Transverse colon (tissue), 4 donors: ENCODE measurements at regions not wholly inside any gene's neighbourhood (a gene's known extent, or its start where the extent isn't known, plus 50 kb on each side); places are given as distances from the start of the nearest gene placed in this dataset.

ENCODE experiments used
- CTCF ChIP-seq, 5 experiments: fragments of 200-600 bp in 3 of 5; fragments of 450-650 bp in 2 of 5; sonication (generic) in 3 of 5; IDR thresholded peaks; 1 replicate in 2 of 5; 2 replicates in 3 of 5; pipeline ENCODE4 v1.5.1; 2016 to 2017; ENCODE audit warnings: antibody characterized with exemption in 5 of 5, inconsistent platforms in 3 of 5, mild to moderate bottlenecking in 2 of 5, moderate library complexity in 1 of 5
- EP300 ChIP-seq: sonication (generic); formaldehyde crosslinking; IDR thresholded peaks from one replicate; pipeline ENCODE4 v1.6.1; 2017; ENCODE audit warnings: antibody characterized with exemption, low read depth
- POLR2A ChIP-seq: fragments of 450-650 bp; IDR thresholded peaks from one replicate; pipeline ENCODE4 v1.6.1; 2016; ENCODE audit warnings: antibody characterized with exemption, mild to moderate bottlenecking, moderate library complexity
- POLR2AphosphoS5 ChIP-seq, 3 donors: sonication (generic); formaldehyde crosslinking; IDR thresholded peaks; one replicate each; pipeline ENCODE4 v1.6.1; 2016; ENCODE audit warnings: antibody characterized with exemption in 3 of 3

DNA sequence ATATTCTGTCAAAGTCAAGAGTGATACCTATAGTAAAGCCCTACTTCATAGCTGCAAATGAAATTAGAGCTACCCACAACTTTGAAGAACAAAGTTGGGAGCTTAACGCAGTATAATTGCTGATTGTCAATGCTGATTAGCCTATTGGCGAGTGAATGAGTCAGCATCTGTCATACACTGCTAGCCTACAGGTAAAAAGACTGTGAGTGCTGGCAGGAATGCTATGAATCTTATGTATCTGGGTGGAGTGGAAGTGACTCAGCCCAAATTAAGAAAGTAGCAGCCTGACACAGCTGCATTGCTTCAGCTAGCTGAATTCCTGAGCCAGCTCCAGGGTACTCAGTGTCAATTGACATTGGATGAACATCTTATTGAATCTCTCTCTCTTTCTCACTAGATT, 179.4 kb upstream of the DCC start:
- no peak for TF ChIP-seq CTCF (IDR thresholded peaks at IDR 0.05)
- TF ChIP-seq POLR2A = no peak
- TF ChIP-seq POLR2AphosphoS5 (IDR thresholded peaks at IDR 0.05) = no peak
- TF ChIP-seq EP300 = no peak
